NCI-H1436 treated with DMSO at 0.1 percent for 48 hours (cell line): ENCODE measurements at regions not wholly inside any gene's neighbourhood (a gene's known extent, or its start where the extent isn't known, plus 50 kb on each side); places are given as distances from the start of the nearest gene placed in this dataset.
"Not testable (repeated sequence)": the region's sequence is repeated elsewhere in the genome, so short reads cannot be mapped to it uniquely, and the experiment has no call there.

ENCODE experiments used
- DNase-seq: peaks from one replicate; lab custom pipeline; 2025; lab: John Stamatoyannopoulos, UW

- no peak for DNase-seq
Measured at GRCh38 chr4:160082432-160083207, 979.7 kb downstream of the RAPGEF2 start.

- no peak for DNase-seq
Measured at GRCh38 chr4:160091631-160092030, 988.8 kb downstream of the RAPGEF2 start.

- no peak for DNase-seq
Measured at GRCh38 chr4:160100316-160100715, 997.4 kb downstream of the RAPGEF2 start.

- no peak for DNase-seq
Measured at GRCh38 chr4:160110891-160111290, 1008.0 kb downstream of the RAPGEF2 start.

- no peak for DNase-seq
Measured at GRCh38 chr4:160117686-160118085, 1014.8 kb downstream of the RAPGEF2 start.

DNA sequence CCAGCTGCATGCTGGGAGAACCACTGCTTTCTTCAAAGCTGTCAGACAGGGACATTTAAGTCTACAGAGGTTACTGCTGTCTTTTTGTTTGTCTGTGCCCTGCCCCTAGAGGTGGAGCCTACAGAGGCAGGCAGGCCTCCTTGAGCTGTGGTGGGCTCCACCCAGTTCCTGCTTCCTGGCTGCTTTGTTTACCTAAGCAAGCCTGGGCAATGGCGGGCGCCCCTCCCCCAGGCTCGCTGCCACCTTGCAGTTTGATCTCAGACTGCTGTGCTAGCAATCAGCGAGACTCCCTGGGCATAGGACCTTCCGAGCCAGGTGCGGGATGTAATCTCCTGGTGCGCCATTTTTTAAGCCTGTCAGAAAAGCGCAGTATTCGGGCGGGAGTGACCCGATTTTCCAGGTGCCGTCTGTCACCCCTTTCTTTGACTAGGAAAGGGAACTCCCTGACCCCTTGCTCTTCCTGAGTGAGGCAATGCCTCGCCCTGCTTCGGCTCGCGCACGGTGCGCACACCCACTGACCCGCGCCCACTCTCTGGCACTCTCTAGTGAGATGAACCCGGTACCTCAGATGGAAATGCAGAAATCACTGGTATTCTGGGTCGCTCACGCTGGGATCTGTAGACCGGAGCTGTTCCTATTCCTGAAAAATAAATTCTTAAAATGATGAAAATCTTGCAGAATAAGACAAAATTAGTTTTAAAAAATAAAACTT, 1022.9 kb downstream of the RAPGEF2 start:
- not testable (repeated sequence) for DNase-seq

DNA sequence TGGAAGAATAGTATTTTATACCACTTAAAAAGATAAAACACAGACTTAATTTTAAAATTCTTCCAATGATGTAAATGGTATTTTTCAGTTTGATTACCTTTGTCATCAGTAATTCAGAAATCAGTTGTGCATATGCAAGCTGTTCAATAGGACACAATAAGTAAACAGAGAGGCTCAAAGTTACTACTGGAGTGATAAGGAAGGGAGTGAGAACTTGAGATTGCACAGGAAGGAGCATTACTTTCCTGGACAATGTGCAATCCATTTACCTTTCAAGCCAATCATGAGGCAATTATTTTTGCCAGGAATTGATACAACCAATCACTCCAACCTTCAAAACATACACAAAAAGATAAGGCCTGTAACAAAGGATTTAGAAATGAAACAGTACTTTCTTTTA, 1024.3 kb downstream of the RAPGEF2 start:
- DNase-seq, result no peak

DNA sequence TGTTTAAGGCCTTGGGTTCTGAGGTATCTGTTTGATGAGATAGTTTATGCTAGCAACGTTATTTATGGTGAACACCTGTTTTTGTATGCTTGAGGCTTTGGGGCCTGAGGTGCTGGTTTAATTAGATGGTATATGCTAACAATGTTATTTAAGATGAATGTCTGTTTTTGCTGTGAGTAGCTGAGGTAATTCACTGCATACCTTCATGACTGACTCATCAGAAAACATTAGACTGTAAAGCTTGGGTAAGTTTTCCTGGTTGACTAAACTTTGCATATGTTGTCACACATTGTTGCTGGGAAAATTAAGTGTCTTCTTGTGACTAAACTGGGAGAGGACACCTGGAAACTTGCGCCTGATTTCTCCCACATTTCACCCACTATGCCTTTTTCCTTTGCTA, 1026.6 kb downstream of the RAPGEF2 start:
- no peak for DNase-seq

DNA sequence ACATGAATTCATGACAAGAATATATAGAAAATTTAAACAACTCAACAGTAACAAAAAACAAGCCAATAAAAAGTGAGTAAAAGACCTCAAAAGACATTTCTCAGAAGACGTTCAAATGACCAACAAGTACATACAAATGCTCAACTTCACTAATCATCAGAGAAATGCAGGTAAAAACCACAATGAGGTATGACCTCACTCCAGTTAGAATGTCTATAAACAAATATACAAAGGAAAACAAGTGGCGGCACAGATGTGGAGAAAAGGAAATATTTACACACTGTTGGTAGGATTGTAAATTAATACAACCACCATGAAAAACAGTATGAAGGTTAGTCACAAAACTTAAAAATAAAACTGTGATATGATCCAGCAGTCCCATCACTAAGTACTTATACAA, 1033.1 kb downstream of the RAPGEF2 start:
- no peak for DNase-seq

GRCh38 chr4:160141206-160141605, 1038.3 kb downstream of the RAPGEF2 start:
- no peak for DNase-seq

GRCh38 chr4:160142579-160142978, 1039.7 kb downstream of the RAPGEF2 start:
- no peak for DNase-seq

DNA sequence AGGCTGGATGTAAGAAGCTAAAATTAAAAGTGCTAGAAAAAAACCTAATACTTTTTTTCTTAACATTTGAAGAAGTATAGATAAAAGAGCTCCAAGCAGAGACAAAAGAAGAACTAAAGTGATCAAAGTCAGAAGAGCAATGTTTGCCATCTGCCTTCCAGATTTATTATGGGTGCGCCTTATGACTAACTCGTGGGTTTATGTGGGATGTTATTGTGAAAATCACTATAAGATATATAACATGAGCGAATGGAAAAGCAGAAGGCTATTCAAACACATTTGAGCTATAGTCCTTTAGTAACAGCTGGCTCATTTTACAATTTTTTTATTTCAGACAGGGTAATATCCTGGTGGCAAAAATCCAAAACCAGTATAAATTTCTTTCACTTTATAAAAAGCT, 1040.7 kb downstream of the RAPGEF2 start:
- DNase-seq, result no peak

DNA sequence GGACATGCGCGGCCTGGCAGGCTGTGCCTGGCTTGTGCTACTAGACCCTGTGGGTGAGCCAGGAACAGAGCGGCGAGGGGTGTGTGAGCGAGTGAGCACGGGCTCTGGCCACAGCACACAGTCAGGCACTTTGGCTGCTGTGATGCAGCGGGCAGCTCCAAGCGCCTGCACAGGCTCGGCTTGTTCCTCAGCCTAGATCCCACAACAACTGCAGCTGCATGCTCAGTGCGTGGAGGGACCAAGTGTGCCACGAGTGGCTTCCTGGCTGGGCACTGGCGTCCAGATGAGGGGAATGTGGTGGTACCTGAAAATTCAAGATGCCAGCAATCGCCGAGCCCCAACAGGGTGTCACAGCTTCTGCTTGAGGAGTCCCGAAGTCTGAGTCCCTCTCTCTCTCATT, 1056.6 kb downstream of the RAPGEF2 start:
- DNase-seq, result no peak

GRCh38 chr4:160161026-160161425, 1058.1 kb downstream of the RAPGEF2 start:
- DNase-seq, result no peak

DNA sequence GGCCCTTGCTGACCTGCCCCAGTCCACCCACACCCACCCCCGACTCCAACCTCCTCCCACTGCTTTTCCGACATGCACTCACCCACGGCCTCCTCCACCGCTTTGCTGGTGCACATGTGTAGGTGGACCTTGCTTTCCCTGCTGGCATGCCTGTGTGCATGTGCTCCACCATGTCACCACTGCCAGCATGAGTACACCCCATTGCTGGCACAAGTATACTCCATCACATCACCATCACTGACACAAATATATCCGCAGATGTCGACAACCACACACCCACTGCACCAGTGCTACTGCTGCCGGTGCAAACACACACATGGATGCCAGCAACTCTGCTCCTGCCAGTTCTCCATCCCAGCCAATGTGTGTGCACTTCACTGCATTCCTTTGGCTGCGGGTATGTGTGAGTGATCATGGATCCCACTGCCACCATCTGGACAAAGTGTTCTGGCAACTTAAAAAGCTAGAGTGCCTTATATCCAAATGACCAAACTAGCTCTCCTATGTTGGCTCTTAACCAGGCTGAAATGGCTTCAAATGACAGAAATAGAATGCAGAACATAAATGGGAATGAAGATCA, 1072.3 kb downstream of the RAPGEF2 start:
- DNase-seq, result no peak

GRCh38 chr4:160180211-160180610, 1077.3 kb downstream of the RAPGEF2 start:
- DNase-seq, result no peak

DNA sequence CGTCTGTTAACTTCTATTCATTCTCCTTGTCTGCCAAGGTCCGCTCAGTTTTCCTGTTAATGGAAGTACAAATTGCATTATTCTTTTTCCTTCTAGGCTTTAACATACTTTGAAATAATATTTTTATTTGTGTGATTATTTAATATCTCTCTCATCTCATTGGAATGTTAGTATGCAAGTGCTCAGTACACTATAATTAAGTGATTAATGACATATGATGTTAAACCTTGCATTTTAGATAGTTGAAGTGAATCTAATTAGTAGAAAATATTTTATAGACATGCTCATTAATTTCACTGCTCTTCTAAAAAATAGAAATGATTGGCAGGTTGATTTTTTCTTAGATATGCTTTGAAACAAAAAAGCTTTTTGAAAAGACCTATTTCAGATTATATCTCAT, 1079.8 kb downstream of the RAPGEF2 start:
- no peak for DNase-seq

DNA sequence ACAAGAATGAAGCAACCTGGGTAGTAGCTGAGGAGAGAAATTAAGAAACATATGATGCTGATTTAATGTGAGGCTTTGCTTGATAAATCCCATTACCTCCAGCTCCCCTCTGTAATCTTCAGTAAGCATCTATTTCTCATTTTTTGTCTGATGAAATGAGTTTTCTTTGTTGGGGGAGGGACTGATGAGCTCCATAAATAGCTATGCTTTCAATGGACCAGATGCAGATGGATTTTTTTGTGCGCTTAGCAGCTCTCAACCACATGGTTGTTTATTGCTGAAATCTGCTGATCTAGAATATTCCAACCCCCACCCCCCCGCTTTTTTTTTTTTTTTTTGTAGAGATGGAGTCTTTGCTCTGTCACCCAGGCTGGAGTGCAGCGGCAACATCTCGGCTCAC, 1082.0 kb downstream of the RAPGEF2 start:
- DNase-seq, result no peak

DNA sequence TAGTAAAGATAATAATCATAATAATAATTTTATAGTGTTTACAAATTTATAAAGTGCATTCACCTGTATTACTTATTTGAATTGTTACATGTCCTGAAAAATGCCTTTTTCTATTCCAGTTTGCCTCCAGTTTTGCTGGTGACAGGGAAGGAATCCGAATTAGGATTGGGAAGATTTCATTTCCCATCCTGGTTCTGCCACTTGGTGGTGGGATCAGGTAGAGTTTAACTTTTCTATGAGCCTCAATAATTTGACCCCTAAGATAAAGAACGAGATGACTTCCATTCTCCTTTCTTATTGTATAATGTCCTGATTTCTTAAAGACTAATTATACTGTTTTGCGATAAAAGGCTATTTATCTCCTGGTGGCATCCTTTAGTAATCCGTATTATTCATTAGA, 1090.9 kb downstream of the RAPGEF2 start:
- DNase-seq, result no peak

DNA sequence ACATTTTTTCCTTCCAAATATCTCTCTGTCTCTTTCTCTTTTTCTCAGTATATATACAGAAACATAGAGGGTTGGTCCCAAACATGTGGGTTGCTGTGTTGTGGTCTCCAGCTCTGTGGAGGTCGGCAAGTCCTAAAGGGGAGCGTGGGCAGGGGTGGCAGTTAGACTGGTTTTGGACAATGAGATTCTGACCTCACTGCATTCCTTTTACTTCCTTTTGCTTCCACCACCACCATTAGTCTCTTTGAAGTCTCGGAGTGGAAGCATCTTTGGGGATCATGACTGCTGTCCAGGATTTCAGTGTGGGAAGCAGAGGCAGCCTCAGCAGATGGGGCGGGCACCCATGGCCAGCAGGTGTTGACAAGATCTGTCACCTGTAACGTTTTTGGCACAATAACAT, 1091.8 kb downstream of the RAPGEF2 start:
- no peak for DNase-seq

GRCh38 chr4:160202802-160203201, 1099.9 kb downstream of the RAPGEF2 start:
- DNase-seq, result no peak

DNA sequence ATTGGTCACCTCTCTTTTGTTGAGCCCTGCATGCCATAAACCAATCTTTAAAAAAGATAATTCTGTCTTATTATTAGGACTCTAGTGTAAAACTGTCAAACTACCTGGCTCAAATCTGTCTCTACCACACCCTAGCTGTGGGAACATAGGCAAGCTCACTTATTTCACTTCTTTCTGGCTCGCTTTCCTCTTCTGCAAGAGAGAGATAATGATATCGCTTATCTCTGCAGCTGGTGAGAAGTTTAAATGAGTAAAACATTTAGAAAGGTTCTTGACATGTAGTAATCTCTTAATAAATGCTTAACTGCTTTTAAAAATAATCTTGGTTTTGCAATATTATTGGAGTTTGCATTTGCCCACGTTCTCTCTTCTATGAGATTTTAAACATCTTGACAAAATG, 1109.2 kb downstream of the RAPGEF2 start:
- no peak for DNase-seq

DNA sequence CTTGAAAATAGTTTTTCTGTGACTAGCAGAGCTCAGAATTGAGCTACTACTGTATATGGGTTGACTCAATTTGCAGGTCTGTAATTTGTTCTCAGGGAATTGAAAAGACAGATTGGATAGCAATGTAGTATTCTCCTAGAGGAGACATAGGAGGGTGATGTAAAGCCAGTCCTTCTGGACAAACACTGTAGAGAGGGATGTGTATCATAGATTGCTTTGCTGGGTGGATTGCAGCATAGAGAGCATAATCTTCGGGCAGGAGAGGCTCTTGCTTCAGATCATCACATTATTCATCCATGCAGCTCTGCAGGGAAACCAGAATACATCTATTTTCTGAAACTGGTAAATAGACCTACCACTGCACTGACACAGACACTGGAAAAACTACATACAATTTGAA, 1110.5 kb downstream of the RAPGEF2 start:
- DNase-seq, result no peak
